HG03521 (cell line): ENCODE measurements at regions not wholly inside any gene's neighbourhood (a gene's known extent, or its start where the extent isn't known, plus 50 kb on each side); places are given as distances from the start of the nearest gene placed in this dataset.

ENCODE experiments used
- ATAC-seq: cut with Tn5 transposase; IDR thresholded peaks from one replicate; pipeline ENCODE4 v1.9.1; 2021; ENCODE audit warnings: mild to moderate bottlenecking, moderate library complexity; ENCODE audit not compliant: unreplicated experiment

DNA sequence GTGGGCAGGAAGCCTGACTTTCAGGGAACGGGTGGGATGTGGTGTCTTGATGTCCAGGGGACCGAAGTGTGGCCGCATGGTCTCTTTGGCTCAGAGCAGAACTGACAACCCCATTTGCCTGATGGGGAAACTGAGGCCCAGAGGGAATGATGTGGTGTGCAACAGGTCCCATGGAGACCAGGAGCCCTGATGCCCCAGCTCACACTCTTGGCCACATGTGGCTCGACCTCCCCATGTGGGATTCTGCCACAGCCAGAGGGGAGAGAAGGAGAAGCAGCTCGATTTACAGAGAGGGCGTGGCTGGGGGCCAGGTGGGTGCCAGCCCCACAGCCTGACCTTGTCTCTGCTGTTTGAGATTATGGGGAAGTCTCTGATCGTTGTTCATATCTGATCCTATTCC, 128.1 kb downstream of the TEX29 start:
- ATAC-seq = no peak

DNA sequence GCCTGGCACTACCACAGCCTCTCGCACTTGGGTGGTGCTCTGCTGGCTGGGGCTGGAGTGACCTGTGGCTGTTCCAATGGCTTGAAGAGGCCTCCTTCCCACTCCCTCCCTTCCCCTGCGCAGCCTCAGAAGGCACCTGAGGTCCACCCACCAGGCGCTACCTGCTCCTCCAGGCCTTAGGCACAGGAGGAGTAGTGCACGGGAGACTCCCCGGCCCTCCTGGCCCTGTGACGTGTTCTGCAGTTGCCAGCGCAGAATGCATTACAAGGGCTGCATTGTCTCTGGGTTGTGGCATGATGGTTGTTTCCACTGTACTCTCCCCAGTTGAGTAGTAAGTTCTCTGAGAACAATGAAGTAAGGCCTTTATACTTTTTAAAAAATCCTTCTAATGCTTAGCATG, 128.6 kb downstream of the TEX29 start:
- ATAC-seq = no peak

DNA sequence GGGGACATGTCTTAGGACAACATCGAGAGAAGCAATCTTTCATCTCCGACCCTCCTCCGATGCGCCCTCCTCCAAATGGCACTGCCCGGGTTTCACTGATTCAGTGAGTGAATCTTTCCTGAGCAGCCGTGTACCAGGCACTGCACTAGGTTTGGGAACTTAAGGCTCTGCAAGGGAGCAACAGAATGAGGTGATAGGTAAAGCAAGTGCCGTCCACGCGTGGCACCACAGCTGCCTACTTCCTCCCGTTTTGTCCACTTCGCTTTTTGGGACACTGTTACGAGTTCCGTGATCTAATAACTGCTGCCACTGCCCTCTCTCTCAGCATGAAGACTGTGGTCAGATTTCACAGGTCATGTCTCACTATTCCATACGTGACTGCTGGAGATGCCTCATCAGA, 131.0 kb downstream of the TEX29 start:
- no peak for ATAC-seq

DNA sequence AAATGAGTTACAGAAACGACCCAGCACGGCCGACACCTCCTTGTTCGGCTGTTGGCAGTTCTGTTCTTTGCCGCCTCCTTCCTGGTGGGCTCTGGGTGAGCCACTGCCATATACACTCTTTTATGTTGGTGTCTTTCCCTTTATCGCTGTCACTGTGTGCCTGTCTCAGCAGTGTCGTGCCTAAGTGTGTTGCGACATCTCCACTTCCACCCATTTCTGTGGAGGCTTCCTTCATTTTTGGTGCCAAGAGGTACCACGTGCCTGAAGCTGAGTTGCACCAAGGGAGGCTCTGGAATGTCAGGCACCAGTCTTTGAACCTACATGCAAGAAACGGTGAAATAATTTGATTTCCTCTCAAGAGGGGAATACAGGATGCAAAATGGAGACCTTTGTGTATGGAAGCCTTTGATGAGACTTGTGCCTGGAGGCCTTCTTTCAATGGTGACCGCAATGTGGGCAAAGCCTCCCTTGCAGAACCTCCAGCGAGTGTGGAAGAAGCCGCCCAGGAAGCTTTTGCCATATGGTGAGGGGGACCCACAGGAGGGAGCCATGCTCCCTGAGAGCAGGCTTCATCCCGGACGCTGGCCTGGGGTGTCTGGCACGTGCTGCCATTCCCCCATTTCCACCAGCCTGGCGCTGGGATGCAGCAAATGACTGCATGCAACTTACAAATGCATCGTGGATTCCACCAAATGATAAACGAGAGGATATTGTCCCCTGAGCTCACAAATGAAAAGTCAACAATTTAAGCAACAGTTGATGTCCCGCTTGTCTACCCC, 136.2 kb downstream of the TEX29 start:
- no peak for ATAC-seq

DNA sequence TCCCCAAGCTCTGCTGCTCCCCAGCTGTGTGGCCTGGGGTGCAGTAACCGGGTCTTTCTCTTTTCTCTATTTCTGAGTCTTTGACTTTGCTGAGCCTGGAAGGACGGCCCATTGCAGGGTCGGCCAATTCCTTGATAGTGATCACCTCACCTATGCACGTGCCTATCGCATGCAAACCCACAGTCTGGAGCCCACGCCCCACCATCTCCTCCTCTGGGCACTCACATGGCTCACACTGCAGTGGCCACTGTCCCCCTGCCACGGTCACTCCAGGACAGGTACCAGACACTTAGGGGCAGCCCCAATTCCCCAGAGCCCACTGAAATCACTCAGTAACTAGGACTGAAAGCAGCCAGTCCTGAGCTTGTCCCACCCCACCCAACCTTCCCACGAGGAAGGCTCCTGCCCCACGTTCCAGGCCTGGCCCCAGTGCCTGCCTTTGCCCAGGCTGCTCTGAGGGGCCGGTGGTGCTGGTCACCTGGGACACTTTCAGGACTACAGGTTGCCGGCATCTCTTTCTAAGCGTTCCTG, 137.6 kb downstream of the TEX29 start:
- ATAC-seq = no peak

DNA sequence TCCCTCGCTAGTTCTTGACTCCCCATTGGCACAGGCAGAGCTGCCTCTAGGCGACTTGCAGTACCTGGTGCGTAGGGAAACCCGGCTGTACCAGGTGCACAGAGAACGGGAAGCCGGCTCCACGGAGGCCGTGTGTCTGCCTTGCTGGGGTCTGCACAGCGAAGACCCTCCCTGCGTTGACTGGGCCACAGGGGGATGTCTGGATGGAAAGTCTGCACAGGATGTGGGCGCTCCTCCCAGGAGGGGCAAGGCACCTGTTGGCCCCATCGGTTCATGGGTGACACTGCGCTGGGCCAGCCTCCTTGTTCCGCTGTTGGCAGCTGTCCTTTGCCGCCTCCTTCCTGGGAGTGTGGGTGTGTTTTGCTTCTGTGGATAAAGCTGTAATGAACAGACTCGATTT, 138.3 kb downstream of the TEX29 start:
- ATAC-seq = no peak

DNA sequence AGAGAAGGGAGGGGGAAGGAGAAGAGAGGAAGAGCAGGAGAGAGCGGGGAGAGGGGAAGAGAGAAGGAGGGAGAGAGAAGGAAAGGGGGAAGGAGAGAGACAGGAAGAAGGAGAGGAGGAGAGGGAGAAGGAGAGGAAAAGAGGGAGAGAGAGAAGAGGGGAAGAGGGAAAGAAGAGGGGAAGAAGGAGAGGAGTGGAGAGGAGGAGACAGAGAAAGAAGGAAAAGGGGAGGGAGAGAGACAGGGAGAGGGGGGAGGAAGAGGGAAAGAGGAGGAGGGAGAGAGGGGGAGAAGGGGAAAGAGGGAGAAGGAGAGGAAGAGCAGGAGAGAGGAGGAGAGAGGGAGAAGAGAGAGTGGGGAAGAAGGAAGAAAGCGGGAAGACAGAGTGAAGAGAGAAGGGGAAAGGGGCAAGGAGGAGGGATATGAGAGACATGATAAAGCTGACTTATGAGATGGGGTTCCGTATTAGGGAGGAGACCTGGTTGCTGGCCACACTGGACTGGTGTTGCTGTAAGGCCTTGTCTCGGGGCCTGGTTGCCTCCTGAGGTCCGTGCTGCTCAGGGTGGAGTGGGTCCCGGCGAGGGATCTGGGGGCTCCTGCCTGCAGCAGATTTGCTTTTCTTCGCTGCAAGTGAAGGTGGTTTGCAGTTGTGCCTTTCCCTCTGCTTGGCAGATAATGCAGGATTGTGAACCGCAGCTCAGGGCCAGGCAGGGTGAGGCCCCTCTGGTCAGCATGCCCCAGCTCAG, 139.5 kb downstream of the TEX29 start:
- no peak for ATAC-seq

DNA sequence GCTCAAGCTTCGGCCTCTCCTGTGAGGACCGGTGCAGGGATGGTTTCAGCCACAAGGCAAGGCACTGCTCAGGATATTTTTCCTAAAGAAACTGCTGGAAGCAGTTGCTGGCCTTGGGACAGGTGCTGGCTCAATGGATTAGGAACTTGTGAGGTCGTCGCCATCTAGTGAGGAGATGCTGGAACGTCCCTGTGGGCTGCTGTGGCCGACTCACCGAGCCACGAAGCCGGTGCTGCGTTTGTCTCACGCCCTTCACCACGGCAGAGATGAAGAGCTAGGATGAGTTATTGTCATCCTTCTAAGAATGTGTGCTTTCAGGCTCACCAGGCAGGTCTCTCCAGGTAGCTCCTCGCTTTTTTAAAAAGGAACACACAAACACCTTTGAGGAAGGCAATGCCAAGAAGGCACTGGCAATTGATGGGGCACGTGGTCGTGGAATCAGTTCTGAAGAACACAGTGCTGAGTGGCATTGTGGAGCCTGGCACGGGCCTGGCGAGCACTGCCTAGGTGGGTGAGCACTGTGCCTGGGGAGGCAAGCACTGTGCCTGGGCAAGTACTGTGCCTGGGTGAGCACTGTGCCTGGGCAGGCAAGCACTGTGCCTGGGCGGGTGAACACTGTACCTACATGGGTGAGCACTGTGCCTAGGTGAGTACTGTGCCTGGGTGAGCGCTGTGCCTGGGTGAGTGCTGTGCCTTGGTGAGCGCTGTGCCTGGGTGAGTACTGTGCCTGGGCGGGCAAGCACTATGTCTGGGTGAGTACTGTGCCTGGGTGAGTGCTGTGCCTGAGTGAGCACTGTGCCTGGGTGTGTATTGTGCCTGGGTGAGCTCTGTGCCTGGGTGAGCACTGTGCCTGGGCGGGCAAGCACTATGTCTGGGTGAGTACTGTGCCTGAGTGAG, 140.4 kb downstream of the TEX29 start:
- ATAC-seq = no peak

DNA sequence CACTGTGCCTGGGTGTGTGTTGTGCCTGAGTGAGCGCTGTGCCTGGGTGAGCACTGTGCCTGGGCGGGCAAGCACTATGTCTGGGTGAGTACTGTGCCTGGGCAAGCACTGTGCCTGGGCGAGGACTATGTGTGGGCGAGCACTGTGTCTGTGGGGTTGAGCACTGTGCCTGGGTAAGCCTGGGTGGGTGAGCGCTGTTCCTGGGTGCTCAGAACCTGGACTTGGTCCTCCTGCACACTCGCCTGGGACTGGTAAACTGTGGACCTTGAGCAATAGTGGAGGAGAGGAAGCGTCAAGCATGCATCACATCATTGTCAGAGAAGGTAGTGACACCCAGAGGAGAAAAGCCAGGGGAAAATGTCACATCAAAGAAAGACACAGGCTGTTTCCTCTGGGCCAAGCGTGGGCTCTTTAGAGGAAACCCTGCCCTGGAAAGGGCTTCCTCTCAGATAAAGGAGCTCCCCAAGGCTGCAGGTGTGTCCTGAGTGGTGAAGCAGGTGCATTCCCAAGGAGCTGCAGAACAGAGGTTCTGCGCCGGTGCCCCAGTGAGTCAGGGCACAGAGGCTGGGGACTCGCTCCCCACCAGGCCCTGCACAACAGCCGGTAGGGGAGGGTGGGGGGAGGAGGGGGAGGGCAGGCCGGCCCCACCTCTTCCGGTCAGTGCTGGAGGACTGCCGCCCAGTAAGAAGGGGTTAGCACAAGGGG, 141.2 kb downstream of the TEX29 start:
- no peak for ATAC-seq

DNA sequence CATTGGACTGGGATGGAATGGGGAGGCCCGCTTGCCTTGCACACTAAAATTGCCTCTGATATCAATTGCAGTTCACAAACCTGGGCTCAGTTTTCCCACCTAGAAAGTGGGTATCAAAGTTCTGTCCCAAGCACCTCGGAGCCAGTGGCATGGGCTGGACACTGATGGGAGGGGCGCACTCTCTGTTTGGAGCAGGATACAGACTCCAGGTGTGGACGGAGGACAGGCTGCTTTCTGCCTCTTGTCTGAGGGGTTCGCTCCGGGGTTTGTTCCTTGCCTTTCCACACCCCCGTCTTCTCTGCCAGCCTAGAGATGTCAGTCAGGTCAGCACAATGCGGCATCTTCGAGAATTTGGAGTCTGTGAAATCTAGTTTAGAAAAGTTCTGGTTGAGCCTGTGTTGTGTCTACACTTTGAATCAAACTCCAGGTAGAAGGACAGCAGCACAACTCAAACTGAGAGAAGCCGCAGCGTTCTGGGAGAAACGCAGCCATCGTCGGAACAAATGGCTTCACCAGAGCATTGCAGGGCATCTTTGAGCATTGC, 141.9 kb downstream of the TEX29 start:
- ATAC-seq = no peak

DNA sequence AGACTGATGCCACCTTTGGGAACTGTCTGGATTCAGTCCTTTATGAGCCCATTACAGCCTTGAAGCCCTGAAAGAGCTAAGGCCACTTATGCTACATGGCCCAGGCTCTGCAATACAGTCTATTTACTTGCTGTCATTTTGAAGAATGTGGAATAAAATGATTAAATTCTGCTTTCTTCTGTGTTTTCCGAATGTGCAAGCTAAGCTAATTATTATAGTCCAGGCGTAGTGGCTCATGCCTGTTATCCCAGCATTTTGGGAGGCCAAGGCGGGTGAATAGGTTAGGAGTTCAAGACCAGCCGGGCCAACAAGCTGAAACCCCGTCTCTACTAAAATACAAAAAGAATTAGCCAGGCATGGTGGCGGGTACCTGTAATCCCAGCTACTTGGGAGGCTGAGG, 142.5 kb downstream of the TEX29 start:
- ATAC-seq = no peak

DNA sequence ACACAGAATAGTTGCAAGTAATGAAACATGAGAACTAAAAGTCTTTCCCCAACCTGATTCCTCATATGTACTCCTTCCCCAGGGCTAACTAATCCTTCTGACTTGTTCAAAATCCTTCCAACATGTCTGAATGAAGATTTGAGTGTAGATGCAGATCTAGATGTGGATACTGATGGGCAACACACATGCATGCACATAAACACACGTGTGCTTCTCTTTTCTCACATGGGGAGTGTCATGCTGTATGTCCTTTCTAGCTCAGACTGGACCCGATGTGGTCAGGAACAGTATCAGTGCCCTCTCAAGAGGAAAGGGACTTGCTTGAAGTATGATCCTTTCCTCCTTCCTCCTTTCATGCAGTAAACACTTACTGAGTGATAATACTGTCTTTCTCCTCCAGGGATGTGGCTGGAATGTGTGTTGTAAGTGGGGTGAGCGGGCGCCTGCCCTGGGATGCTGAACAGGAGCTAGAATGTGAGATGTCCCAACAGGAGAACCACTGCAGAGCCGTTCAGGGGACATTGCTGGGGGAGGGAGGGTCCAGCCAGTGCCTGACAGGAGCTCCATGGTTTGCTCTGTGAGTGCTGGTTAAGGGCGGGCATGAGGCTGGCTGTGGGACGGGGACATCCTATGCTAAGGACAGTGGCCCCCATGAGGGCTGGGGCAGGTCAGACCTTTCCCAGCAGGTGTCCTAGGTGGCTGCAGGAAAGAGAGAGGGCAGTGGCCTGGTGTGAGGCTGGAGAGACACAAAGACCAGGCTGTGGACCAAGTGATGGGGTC, 146.9 kb downstream of the TEX29 start:
- no peak for ATAC-seq

DNA sequence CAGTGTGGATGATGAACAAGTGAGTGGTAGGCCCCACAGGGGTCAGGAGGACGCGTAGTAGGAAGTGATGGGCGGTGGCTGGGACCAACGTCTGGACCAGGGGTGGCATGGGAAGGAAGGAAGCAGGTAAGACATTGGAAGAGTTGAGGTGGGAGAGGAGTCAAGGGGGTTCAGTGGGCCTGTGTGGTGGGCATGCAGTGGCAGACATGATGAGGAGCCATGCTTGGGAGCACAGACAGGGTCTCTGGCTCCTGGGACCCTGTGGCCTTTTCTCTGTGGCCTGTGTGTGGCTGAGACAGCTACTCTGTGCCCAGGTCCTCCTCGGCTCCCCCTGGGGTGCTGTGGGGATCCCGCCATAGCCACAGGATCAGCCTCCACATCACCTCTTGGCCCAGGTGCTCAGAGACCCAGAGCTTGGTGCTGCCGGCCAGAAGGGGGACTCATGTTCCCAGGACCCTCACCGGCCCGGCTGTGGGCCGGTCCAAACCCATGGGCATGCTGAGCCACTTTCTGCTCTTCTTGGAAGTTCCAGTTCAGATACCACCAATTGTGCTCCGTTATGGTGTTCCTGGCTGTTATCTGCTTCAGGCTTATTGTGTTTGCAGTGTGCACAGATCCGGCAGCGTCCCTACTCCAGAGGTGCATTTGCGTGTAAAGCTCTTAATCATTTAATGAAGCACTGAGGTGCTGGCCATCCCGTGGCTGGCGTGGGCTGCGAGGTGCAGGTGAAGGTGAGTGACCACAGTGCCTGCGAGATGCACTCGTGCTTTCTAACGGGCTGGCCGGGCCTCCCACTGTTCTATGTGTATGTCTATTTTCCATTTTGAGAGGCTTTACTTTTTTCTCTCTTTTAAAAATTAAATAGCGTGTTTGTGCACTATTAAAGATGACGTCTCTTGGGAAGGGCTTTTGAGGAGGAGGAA, 147.9 kb downstream of the TEX29 start:
- no peak for ATAC-seq

DNA sequence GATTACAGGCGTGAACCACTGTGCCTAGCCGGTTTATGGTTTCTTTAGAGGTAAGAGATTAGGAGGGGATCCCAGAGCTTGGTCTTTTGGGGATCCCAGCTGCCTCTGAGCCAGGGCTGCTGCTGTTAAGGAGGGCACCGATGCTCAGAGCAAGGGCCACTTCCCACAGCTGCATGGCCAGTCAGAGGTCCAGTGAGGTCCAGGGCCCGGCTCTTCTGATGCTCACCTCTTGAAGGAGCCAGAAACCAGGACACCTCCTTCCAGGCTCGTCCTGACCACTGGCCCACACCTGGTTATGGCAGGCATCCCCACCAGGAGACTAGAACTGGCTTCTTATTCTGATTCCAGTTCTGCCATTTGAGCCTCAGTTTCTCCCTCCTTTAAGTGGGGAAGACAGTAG, 149.0 kb downstream of the TEX29 start:
- no peak for ATAC-seq

DNA sequence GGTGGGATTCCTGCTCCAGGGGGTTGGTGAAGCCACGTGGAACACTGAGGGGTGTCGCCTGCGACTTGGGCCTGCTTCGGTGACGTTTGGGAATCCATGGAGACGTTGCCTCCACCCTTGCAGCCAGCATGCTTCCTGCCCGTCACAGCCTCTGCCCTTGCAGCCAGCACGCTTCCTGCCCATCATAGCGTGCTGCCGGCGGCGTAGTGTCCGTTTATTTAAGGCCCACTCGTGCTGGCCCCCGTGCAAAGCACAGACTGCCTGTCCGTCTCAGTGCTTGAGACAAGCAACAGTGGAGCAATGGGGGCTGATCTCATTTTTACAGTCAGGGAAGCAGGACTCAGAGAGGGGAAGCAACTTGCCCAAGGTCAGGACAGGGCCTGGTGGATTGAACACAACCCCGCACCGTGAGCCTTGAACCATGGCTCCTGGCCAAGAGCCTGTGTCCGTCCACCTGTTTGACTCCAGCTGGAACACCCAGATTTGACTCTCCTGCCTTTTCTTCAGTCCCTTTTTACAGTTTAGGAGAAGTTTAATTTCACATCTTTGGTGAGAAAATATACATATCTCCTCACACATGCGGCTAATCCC, 149.6 kb downstream of the TEX29 start:
- ATAC-seq = no peak

DNA sequence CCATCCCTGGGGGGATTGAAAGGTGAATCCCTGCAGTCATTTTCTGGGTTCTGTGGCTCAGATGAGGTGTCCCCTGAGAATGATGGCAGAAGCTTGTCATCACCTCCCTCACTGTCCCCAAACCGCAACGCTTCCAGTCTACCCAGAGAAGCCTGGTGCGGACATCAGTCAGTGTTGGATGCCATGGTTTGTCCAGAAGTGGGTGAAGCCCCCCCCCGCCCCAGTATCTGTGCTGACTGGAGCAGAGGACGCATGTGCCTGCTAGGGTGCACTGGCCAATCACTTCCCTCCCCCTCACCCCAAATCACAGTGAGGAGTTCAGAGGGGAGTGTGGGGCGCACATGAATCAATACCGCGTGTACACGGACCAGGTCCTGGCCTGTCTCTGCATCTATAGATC, 150.5 kb downstream of the TEX29 start:
- no peak for ATAC-seq

DNA sequence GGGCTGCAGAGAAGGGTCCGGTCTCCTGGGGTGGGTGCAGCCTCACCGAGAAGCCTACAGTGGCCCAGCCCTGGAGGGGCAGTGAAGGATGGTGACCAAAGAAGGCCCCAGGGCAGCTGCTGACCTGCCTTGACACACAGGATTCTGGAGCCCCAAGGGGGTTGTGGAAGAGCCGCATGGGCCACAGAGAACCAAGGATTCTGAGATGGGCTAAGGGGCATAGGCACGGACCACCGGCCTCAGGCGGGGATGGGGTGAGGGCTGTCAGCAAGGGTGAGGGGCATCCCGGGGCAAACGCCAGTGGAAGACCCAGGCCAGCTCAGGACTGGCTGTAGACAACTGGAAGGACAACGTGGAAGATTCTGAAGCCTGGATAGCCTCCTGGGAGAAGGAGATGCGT, 151.6 kb downstream of the TEX29 start:
- ATAC-seq = no peak
